Esophagus mucosa (tissue), 1 donor: ENCODE measurements at regions not wholly inside any gene's neighbourhood (a gene's known extent, or its start where the extent isn't known, plus 50 kb on each side); places are given as distances from the start of the nearest gene placed in this dataset.

Source experiments
- ATAC-seq: fragments of 200-7000 bp; cut with Tn5 transposase; one replicate; pipeline ENCODE4 v1.9.1; 2020
- donor health status: DM: yes; HTN: yes; CAD: no.

GRCh38 chr3:188067932-188068331, 86.0 kb upstream of the LPP start:
- no peak for ATAC-seq

- ATAC-seq, result no peak
These were observed 85.6 kb upstream of the LPP start for GRCh38 chr3:188068342-188068741.

GRCh38 chr3:188071636-188072035, 82.3 kb upstream of the LPP start:
- no peak for ATAC-seq

GRCh38 chr3:188076176-188076575, 77.8 kb upstream of the LPP start:
- no peak for ATAC-seq

DNA sequence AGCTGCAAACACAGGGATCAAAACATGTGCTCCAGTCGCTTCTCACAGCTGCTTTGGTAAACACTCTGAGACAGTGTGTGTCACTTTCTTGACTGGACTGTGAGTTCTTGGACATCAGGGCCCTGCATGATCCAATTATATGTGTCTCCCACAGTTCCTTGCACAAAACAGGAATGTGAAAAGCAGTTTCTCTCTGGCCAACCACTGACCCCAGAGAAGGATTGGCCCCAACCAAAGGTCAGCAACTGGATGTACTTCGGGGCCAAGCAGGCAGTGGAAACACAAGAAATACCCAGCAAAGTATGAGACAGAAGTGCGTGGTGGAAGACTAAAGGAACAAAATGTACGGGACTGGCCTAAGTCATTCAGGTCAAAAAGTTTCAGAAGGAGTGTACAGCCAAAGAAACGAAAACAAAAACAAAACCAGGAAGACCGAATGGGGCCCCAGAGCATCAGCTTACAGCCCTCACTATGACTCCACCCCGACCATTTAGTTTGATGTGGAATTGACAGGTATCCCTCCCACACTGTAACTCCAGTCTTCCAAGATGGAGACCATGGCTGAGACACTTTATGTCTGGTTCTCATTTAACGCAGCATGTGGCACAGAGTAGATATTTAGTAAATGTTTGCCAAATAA, 76.7 kb upstream of the LPP start:
- ATAC-seq, result no peak

GRCh38 chr3:188080091-188080490, 73.9 kb upstream of the LPP start:
- no peak for ATAC-seq

GRCh38 chr3:188082031-188082430, 71.9 kb upstream of the LPP start:
- no peak for ATAC-seq

DNA sequence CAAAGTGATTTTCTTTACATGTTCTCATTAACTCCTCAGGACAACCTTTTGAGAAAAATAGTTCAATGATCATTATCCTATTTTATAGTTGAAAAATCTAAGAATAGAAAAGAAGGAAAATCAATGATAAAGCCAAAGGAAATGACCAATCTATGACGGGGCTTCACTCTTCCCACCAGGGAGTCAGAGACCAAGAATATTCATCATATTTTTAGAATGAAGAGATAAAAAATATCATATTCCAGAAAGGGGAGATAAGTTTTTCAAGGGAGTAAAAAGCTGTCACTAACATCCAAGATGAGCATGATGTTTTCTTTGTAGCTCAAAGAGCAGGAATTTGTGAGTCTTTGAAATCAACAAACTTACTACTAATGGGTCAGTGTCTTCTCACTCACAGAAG, 71.5 kb upstream of the LPP start:
- no peak for ATAC-seq

DNA sequence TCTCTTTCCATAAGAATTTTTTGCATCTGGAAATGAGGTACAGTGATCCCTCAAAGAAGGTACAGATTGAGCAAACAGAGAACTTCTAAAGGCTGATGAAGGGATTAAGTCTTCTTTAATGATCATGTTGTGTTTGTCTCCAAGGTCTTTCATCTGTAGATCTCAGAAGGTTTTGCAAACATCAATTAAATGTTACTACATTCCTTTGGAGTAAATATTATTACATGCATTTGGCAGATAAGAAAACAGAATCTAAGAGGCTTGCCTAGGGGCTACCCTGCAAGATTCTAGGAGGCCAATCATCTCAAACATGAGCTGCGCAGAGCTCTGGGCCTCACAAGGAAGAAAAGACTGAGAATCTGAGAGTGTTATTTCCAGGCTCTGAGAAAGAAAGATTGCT, 70.9 kb upstream of the LPP start:
- no peak for ATAC-seq

GRCh38 chr3:188084752-188085583, 69.0 kb upstream of the LPP start:
- no peak for ATAC-seq

- no peak for ATAC-seq
These were observed 68.1 kb upstream of the LPP start for GRCh38 chr3:188085584-188086560.

- ATAC-seq, result peak; percentile 20
These were observed 64.8 kb upstream of the LPP start for GRCh38 chr3:188088948-188089685.

DNA sequence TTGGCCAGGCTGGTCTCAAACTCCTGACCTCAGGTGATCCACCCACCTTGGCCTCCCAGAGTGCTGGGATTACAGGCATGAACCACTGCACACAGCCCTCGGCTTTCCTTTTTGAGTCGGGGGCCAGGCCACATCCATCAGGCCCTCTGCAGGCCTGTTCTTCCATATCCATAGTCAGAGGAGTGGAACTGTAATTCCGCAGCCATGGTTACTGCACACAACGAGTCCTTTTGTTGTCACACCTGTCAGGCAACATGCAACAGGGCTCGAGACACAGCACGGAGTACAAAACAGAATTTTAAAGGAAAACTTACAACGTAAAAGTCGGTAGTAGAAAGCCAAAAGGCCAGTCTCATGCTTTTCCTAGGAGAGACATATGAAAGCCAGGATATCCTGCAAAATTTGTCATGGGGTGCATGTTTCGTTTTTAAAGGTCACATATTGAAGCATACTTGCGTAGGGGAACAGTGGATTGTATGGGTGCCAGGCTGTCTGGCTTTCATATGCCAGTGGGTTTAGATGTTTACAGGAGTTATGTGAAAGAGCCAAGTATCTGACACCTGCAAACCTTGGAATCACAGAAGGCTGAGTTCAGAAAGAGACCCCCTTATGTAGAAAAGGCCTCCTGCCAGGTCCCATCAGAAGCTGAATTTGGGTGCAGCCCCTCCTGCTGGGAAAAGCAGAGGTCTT, 63.2 kb upstream of the LPP start:
- no peak for ATAC-seq

- ATAC-seq, result no peak
These were observed 62.2 kb upstream of the LPP start for GRCh38 chr3:188091746-188092145.

GRCh38 chr3:188092648-188093047, 61.3 kb upstream of the LPP start:
- ATAC-seq, result no peak

DNA sequence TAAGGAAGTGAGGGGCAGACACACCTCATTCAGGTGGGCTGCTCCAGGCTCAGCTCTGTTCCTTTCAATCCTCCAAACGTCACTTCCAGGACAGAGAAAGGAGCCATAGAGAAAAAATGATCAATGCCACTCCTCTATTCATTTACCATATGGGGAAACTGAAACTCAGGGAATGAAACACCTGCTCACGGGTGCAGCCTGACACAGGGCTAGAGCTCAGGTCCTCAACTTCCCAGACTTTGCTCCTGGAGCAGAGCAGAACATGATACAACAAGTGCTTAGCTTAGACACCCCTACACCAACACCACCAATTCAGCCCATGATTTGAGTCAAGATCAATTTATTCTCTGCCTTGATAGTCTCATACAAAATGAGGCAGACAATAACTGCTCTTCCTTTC, 58.5 kb upstream of the LPP start:
- ATAC-seq, result no peak

- ATAC-seq, result no peak
These were observed 56.2 kb upstream of the LPP start for GRCh38 chr3:188097791-188098190.

- no peak for ATAC-seq
These were observed 54.0 kb upstream of the LPP start for GRCh38 chr3:188099907-188100306.

DNA sequence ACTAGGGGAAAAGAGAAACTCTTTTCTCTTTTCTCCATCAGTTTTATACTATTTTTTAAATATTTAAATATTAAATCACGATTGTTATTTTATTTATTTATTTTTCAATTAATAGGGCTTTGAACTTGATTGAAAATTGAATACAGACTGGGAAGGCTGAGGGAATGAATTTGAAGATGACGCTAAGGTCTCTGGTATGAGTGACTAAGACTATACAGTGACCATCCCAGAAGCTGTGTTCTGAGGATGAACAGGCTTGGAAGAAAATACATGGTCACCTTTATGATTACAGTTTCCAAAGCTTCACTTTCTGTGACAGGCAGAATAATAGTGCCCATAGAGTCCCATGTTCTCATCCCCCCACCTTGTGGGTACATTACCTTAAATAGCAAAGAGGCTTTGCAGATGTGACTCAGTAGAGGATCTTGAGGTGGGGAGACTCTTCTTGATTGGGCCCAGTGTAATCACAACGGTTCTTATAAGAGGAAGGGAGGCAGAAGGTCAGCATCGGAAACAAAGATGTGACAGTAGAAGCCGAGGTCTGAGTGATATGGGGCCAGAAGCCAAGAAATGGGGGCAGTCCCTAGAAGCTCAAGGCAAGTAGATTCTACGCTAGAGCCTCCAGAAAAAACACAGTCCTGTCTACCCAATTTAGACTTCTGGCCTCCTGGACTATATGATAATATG, 51.0 kb upstream of the LPP start:
- no peak for ATAC-seq

- no peak for ATAC-seq
These were observed 49.9 kb upstream of the LPP start for GRCh38 chr3:188104050-188104449.
